ENCODE measurements at regions not wholly inside any gene's neighbourhood (a gene's known extent, or its start where the extent isn't known, plus 50 kb on each side); places are given as distances from the start of the nearest gene placed in this dataset.

DNA sequence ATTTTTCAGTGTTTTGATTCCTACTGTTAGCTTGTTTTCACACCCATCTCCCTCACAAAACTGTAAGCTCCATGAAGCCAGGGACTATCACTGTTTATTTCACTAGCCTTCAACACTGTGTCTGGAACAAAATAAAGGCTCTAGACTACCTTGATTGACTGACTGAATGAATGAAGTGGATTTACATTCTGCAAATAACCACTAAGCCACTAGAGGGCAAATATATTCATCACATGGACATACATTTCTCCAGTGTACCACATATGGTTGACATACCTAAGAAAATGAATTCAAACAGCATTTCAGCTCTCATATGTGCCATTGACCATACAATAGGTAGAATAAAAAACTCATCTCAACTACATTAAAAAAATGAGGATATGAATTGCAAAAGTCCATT is 185.9 kb downstream of the RAB11FIP2 start:
- no peak overlapping the region for H3K27ac ChIP-seq
- ATAC-seq (no peak), DNase-seq (no peak)

GRCh38 chr10:117861329-117861728 is 185.4 kb downstream of the RAB11FIP2 start:
- intact Hi-C loops (cut with DNase I) = no loop called here
- no peaks in the 10 kb centered on the region for H3K27me3 ChIP-seq
- no peak for DNase-seq
- H3K27ac ChIP-seq = no peak overlapping the region
- H3K9me3 ChIP-seq = no peaks in the 10 kb centered on the region
- H3K4me3 ChIP-seq = no peak overlapping the region
- TF ChIP-seq POLR2A (IDR thresholded peaks at IDR 0.05) = no peak
- TF ChIP-seq, protein P1, sequence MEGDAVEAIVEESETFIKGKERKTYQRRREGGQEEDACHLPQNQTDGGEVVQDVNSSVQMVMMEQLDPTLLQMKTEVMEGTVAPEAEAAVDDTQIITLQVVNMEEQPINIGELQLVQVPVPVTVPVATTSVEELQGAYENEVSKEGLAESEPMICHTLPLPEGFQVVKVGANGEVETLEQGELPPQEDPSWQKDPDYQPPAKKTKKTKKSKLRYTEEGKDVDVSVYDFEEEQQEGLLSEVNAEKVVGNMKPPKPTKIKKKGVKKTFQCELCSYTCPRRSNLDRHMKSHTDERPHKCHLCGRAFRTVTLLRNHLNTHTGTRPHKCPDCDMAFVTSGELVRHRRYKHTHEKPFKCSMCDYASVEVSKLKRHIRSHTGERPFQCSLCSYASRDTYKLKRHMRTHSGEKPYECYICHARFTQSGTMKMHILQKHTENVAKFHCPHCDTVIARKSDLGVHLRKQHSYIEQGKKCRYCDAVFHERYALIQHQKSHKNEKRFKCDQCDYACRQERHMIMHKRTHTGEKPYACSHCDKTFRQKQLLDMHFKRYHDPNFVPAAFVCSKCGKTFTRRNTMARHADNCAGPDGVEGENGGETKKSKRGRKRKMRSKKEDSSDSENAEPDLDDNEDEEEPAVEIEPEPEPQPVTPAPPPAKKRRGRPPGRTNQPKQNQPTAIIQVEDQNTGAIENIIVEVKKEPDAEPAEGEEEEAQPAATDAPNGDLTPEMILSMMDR (IDR thresholded peaks at IDR 0.05) = no peak
- H3K4me1 ChIP-seq = no peaks in the 10 kb centered on the region
- H3K36me3 ChIP-seq (replicated peaks in 1 of 2; ENCODE audit: insufficient read depth in 1 of 2, low read depth in 2 of 2) = no peaks in the 10 kb centered on the region
- WGBS, 2 donors = 83 to 93% methylated on average over 4 of the region's 4 CpGs
- ATAC-seq = no peak

More for the DNA sequence above, 185.9 kb downstream of the RAB11FIP2 start:
- no peaks in the 10 kb centered on the region for H3K27me3 ChIP-seq
- no peak overlapping the region for H3K4me3 ChIP-seq
- no peaks in the 10 kb centered on the region for H3K36me3 ChIP-seq (replicated peaks in 1 of 2; ENCODE audit: insufficient read depth in 1 of 2, low read depth in 2 of 2)
- H3K9me3 ChIP-seq = no peaks in the 10 kb centered on the region
- no peak for TF ChIP-seq POLR2A (IDR thresholded peaks at IDR 0.05)
- TF ChIP-seq, protein P1 (IDR thresholded peaks at IDR 0.05) = peak in 3 of 7 experiments; percentile 14 to 29 (median 24)
- H3K4me1 ChIP-seq = no peaks in the 10 kb centered on the region
- intact Hi-C loops (cut with DNase I) = no loop called here

DNA sequence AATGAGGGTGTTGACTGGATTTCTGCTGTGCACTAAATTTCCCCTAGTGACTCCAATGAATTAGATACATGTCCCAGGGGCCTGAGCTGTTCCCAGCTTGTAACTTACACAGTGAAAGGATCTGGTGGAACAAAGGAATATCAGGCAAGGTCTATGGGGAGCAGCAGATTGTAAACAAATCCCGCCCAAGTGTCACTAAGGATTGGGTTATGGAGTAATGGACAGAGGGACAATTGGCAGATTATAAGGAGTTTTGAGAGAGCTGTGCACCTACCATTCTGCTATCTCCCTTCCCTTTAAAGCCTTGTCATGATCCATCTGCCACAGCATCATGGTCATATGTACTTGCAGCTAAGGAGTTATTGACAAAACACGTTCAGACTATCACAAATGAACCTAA is 183.0 kb downstream of the RAB11FIP2 start:
- no peak overlapping the region for H3K4me3 ChIP-seq
- no peak for TF ChIP-seq POLR2A (IDR thresholded peaks at IDR 0.05)
- TF ChIP-seq, protein P1 (IDR thresholded peaks at IDR 0.05) = no peak
- ATAC-seq (no peak), DNase-seq (no peak)
- no peaks in the 10 kb centered on the region for H3K4me1 ChIP-seq
- no peaks in the 10 kb centered on the region for H3K36me3 ChIP-seq (replicated peaks in 1 of 2; ENCODE audit: insufficient read depth in 1 of 2, low read depth in 2 of 2)
- H3K27ac ChIP-seq = no peak overlapping the region
- intact Hi-C loops (cut with DNase I) = no loop called here
- WGBS, 2 donors = 31 to 67% methylated on average over 2 of the region's 2 CpGs
- H3K9me3 ChIP-seq = no peaks in the 10 kb centered on the region
- no peaks in the 10 kb centered on the region for H3K27me3 ChIP-seq

GRCh38 chr10:117865945-117866344 is 180.8 kb downstream of the RAB11FIP2 start:
- Histone ChIP-seq H3K27me3 (no peaks in the 10 kb centered on the region), H3K27ac (no peak overlapping the region), H3K36me3 (replicated peaks in 1 of 2; ENCODE audit: insufficient read depth in 1 of 2, low read depth in 2 of 2) (no peaks in the 10 kb centered on the region), H3K4me3 (no peak overlapping the region), H3K4me1 (no peaks in the 10 kb centered on the region), H3K9me3 (no peaks in the 10 kb centered on the region)
- TF ChIP-seq POLR2A (IDR thresholded peaks at IDR 0.05) = no peak
- TF ChIP-seq, protein P1 (IDR thresholded peaks at IDR 0.05) = no peak
- DNase-seq = no peak
- no peak for ATAC-seq
- 72 to 76% methylated on average over 4 of the region's 4 CpGs for WGBS, 2 donors
- intact Hi-C loops (cut with DNase I) = no loop called here

GRCh38 chr10:117868151-117868550 is 178.6 kb downstream of the RAB11FIP2 start:
- 71 to 74% methylated on average over 9 of the region's 9 CpGs for WGBS, 2 donors
- ATAC-seq (no peak), DNase-seq (no peak)
- H3K9me3 ChIP-seq = no peaks in the 10 kb centered on the region
- intact Hi-C loops (cut with DNase I) = no loop called here
- H3K4me3 ChIP-seq = no peak overlapping the region
- no peaks in the 10 kb centered on the region for H3K36me3 ChIP-seq (replicated peaks in 1 of 2; ENCODE audit: insufficient read depth in 1 of 2, low read depth in 2 of 2)
- TF ChIP-seq, protein P1 (IDR thresholded peaks at IDR 0.05) = no peak
- TF ChIP-seq POLR2A (IDR thresholded peaks at IDR 0.05) = no peak
- no peaks in the 10 kb centered on the region for H3K27me3 ChIP-seq
- no peak overlapping the region for H3K27ac ChIP-seq
- H3K4me1 ChIP-seq = no peaks in the 10 kb centered on the region
